ENCODE measurements at regions not wholly inside any gene's neighbourhood (a gene's known extent, or its start where the extent isn't known, plus 50 kb on each side); places are given as distances from the start of the nearest gene placed in this dataset.

DNA sequence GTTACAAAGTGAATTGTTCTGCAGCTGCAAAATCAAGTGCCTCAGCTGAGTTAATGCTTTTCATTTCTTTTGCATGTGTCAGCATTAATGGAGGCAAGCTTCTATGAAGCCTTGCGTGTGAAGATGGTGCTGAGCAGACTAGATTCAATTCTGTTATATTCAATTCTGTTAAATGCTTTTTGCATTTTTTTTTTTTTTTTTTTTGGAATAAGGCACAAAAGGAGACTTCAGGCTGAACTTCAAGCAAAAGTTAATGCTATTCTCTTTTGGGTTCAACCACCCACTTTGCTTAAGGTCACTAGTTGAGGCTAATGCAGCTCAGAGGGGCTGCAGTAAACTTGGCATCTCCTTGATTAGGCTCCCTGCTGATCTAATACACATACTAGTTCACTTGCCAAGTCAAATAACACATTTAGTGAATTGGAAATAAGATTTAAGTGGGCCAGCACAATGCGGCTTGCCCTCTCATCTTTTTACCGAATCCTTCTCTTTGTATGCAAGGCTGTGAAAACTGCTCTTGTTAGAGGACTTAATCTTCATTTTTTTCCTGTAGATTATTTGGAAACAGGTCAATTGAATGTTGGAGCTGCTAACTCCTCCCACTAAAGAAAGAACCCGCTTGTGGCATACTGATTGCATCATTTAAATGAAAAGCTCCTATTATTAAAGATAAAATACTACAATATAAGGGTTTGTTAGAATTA is 1020.2 kb downstream of the NR2F1-AS1 start:
- BruUV-seq (replicated peaks) = no TSS peak
- ChIA-PET CTCF (interaction anchor here (1.5 kb wide), 1 partner anchor 43 kb away, joined by 4 read pairs; no protein-coding TSS in a partner anchor), POLR2A (no interaction called here)
- no peaks in the 10 kb centered on the region for H3K4me1 ChIP-seq (ENCODE audit: control insufficient read depth, extremely low read depth, insufficient read depth, low read length)
- no peak overlapping the region for H2AFZ ChIP-seq (ENCODE audit: low read depth, low read length)
- no peak for TF ChIP-seq JUN (IDR thresholded peaks at IDR 0.05; ENCODE audit: borderline replicate concordance, insufficient read depth, insufficient read length, low read depth)
- TF ChIP-seq, protein P1, sequence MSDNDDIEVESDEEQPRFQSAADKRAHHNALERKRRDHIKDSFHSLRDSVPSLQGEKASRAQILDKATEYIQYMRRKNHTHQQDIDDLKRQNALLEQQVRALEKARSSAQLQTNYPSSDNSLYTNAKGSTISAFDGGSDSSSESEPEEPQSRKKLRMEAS (IDR thresholded peaks at IDR 0.05; ENCODE audit: insufficient read depth, insufficient read length) = no peak
- TF ChIP-seq, protein P2, sequence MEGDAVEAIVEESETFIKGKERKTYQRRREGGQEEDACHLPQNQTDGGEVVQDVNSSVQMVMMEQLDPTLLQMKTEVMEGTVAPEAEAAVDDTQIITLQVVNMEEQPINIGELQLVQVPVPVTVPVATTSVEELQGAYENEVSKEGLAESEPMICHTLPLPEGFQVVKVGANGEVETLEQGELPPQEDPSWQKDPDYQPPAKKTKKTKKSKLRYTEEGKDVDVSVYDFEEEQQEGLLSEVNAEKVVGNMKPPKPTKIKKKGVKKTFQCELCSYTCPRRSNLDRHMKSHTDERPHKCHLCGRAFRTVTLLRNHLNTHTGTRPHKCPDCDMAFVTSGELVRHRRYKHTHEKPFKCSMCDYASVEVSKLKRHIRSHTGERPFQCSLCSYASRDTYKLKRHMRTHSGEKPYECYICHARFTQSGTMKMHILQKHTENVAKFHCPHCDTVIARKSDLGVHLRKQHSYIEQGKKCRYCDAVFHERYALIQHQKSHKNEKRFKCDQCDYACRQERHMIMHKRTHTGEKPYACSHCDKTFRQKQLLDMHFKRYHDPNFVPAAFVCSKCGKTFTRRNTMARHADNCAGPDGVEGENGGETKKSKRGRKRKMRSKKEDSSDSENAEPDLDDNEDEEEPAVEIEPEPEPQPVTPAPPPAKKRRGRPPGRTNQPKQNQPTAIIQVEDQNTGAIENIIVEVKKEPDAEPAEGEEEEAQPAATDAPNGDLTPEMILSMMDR (IDR thresholded peaks at IDR 0.05; ENCODE audit: extremely low read depth in 1 of 2, insufficient read depth in 1 of 2, low read depth in 1 of 2, low read length in 2 of 2) = no peak
- no peak for TF ChIP-seq FOS (IDR thresholded peaks at IDR 0.05; ENCODE audit: borderline replicate concordance, insufficient read depth, low read length)
- H3K27ac ChIP-seq (ENCODE audit: insufficient read depth, low read depth, low read length) = no peak overlapping the region
- intact Hi-C loops (cut with micrococcal nuclease) = no loop called here
- no peaks in the 10 kb centered on the region for H3K9me1 ChIP-seq (replicated peaks; ENCODE audit: control insufficient read depth, extremely low read depth, insufficient read depth, low read length)
- no peaks in the 10 kb centered on the region for H3K79me2 ChIP-seq (ENCODE audit: control insufficient read depth, insufficient read depth, low read length)
- no peaks in the 10 kb centered on the region for H4K20me1 ChIP-seq (replicated peaks; ENCODE audit: control insufficient read depth, extremely low read depth, insufficient read depth, low read length)
- FAIRE-seq (no peak), DNase-seq (ENCODE audit: low read depth, low spot score) (no peak)
- dilution Hi-C loops (cut with MboI; ENCODE audit: extremely low pct_ligation_motif_present, low sequenced_read_pairs) = no loop called here
- no peaks in the 10 kb centered on the region for H3K9me3 ChIP-seq (replicated peaks; ENCODE audit: control insufficient read depth, insufficient read depth, low read length)
- no peak overlapping the region for H3K4me3 ChIP-seq (replicated peaks in 1 of 3; ENCODE audit: insufficient read depth in 1 of 3, low read depth in 1 of 3, low read length in 3 of 3)
- H3K27me3 ChIP-seq (ENCODE audit: control insufficient read depth in 2 of 2, insufficient read depth in 2 of 2, low read length in 2 of 2) = no peaks in the 10 kb centered on the region
- no peaks in the 10 kb centered on the region for H3K36me3 ChIP-seq (ENCODE audit: control insufficient read depth in 2 of 2, extremely low read depth in 1 of 2, insufficient read depth in 2 of 2, low read length in 2 of 2)
- H3K4me2 ChIP-seq (ENCODE audit: insufficient read depth, low read length) = no peak overlapping the region
- H3K9ac ChIP-seq (replicated peaks; ENCODE audit: extremely low read depth, insufficient read depth, low read length) = no peak overlapping the region

DNA sequence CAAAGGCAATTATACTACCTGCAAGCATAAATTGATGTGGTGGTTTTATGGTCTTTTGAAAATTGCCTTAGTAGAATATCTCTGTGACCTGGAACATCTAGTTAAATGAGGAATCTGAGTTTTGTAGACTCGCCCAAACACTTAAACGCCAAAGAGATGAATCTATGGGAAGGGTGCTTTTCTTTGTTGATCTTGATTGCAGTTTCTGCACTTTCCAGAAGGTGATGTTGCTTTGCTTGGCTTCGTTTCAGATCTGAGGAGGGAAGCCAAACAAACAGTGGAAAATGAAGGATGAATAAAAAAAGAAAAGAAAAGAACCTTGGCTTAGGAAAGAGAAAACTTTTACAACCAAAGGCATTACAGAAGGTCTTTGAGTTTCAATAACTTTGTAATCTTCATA is 1021.2 kb downstream of the NR2F1-AS1 start:
- FAIRE-seq (peak; percentile 67), DNase-seq (ENCODE audit: low read depth, low spot score) (peak; percentile 73)
- Histone ChIP-seq H3K9ac (replicated peaks; ENCODE audit: extremely low read depth, insufficient read depth, low read length) (no peak overlapping the region), H3K4me3 (replicated peaks in 1 of 3; ENCODE audit: insufficient read depth in 1 of 3, low read depth in 1 of 3, low read length in 3 of 3) (no peak overlapping the region), H4K20me1 (replicated peaks; ENCODE audit: control insufficient read depth, extremely low read depth, insufficient read depth, low read length) (no peaks in the 10 kb centered on the region), H3K4me2 (ENCODE audit: insufficient read depth, low read length) (no peak overlapping the region), H3K9me1 (replicated peaks; ENCODE audit: control insufficient read depth, extremely low read depth, insufficient read depth, low read length) (no peaks in the 10 kb centered on the region), H3K4me1 (ENCODE audit: control insufficient read depth, extremely low read depth, insufficient read depth, low read length) (no peaks in the 10 kb centered on the region), H3K9me3 (replicated peaks; ENCODE audit: control insufficient read depth, insufficient read depth, low read length) (no peaks in the 10 kb centered on the region), H2AFZ (ENCODE audit: low read depth, low read length) (no peak overlapping the region), H3K79me2 (ENCODE audit: control insufficient read depth, insufficient read depth, low read length) (no peaks in the 10 kb centered on the region), H3K27ac (ENCODE audit: insufficient read depth, low read depth, low read length) (no peak overlapping the region), H3K27me3 (ENCODE audit: control insufficient read depth in 2 of 2, insufficient read depth in 2 of 2, low read length in 2 of 2) (no peaks in the 10 kb centered on the region), H3K36me3 (ENCODE audit: control insufficient read depth in 2 of 2, extremely low read depth in 1 of 2, insufficient read depth in 2 of 2, low read length in 2 of 2) (no peaks in the 10 kb centered on the region)
- CTCF ChIA-PET = interaction anchor here (1.5 kb wide), 1 partner anchor 42 kb away, joined by 4 read pairs; no protein-coding TSS in a partner anchor
- intact Hi-C loops (cut with micrococcal nuclease) = no loop called here
- POLR2A ChIA-PET = no interaction called here
- dilution Hi-C loops (cut with MboI; ENCODE audit: extremely low pct_ligation_motif_present, low sequenced_read_pairs) = no loop called here
- no TSS peak for BruUV-seq (replicated peaks)
- TF ChIP-seq FOS (IDR thresholded peaks at IDR 0.05; ENCODE audit: borderline replicate concordance, insufficient read depth, low read length) (no peak), POLR2A (IDR thresholded peaks at IDR 0.05; ENCODE audit: low read depth, low read length) (no peak), GATA2 (IDR thresholded peaks at IDR 0.05; ENCODE audit: insufficient read depth, insufficient read length, low read depth, low read length) (no peak), MYC (IDR thresholded peaks at IDR 0.05; ENCODE audit: low read depth, low read length) (no peak), POLR2AphosphoS5 (IDR thresholded peaks at IDR 0.05; ENCODE audit: insufficient read depth, low read depth, low read length) (no peak), EZH2 (IDR thresholded peaks at IDR 0.05; ENCODE audit: borderline replicate concordance, low read depth, low read length, severe bottlenecking) (no peak)
- TF ChIP-seq, protein P2 (IDR thresholded peaks at IDR 0.05; ENCODE audit: extremely low read depth in 1 of 2, insufficient read depth in 1 of 2, low read depth in 1 of 2, low read length in 2 of 2) = peak in 1 of 2 donors; percentile 8

Measured in endothelial cell of umbilical vein (primary cell).